Upper lobe of right lung (tissue), 1 donor: ENCODE measurements at regions not wholly inside any gene's neighbourhood (a gene's known extent, or its start where the extent isn't known, plus 50 kb on each side); places are given as distances from the start of the nearest gene placed in this dataset.

Experiments
- ATAC-seq: fragments of 200-7000 bp; cut with Tn5 transposase; one replicate; pipeline ENCODE4 v1.9.1; 2020; ENCODE audit warnings: mild to moderate bottlenecking, moderate library complexity
- DNase-seq: peaks from one replicate; pipeline ENCODE4 v3.0.0-alpha.2; 2020
- H3K27ac ChIP-seq: fragments of 200-600 bp; one replicate; pipeline ENCODE4 v1.8.0; 2022
- H3K27me3 ChIP-seq: fragments of 200-600 bp; one replicate; pipeline ENCODE4 v1.8.0; 2022; ENCODE audit warnings: mild to moderate bottlenecking
- H3K36me3 ChIP-seq: fragments of 200-600 bp; one replicate; pipeline ENCODE4 v1.8.0; 2022
- H3K4me1 ChIP-seq: fragments of 200-600 bp; one replicate; pipeline ENCODE4 v1.8.0; 2022
- H3K4me3 ChIP-seq: fragments of 200-600 bp; one replicate; pipeline ENCODE4 v1.8.0; 2022; ENCODE audit warnings: mild to moderate bottlenecking
- H3K9me3 ChIP-seq: fragments of 200-600 bp; one replicate; pipeline ENCODE4 v1.8.0; 2022
- CTCF ChIP-seq: fragments of 200-600 bp; IDR thresholded peaks from one replicate; pipeline ENCODE4 v1.8.0; 2022; ENCODE audit warnings: antibody characterized with exemption
- intact Hi-C: fragments of 100-400 bp; cut with DNase I; formaldehyde crosslinking; loops from one replicate; pipeline ENCODE4 v1.11.0; 2022
- donor health status: DM: no; HTN: yes; CAD: no; lungs with severe emphysema.

GRCh38 chr1:47710329-47711071, 272.7 kb downstream of the FOXD2 start:
- Histone ChIP-seq H3K4me3 (no peak overlapping the region), H3K27ac (no peak overlapping the region), H3K27me3 (peaks cover 85% of the 10 kb centered on the region), H3K36me3 (no peaks in the 10 kb centered on the region), H3K4me1 (peaks cover 22% of the 10 kb centered on the region), H3K9me3 (no peaks in the 10 kb centered on the region)
- DNase-seq (peak; percentile 88), ATAC-seq (peak; percentile 93)
- peak; percentile 99 for TF ChIP-seq CTCF
- intact Hi-C loops = loop anchor here (5.0 kb wide), 1 partner anchor 273 kb away; the partner anchor contains the start of gene FOXD2
